Islet precursor cell (in vitro differentiated cells): ENCODE measurements at regions not wholly inside any gene's neighbourhood (a gene's known extent, or its start where the extent isn't known, plus 50 kb on each side); places are given as distances from the start of the nearest gene placed in this dataset.

Experiments used
- DNase-seq: peaks from one replicate; pipeline ENCODE4 v3.0.0-alpha.2; 2018

- no peak for DNase-seq
These were observed 179.4 kb downstream of the GATA3 start for GRCh38 chr10:8233832-8234259.

DNA sequence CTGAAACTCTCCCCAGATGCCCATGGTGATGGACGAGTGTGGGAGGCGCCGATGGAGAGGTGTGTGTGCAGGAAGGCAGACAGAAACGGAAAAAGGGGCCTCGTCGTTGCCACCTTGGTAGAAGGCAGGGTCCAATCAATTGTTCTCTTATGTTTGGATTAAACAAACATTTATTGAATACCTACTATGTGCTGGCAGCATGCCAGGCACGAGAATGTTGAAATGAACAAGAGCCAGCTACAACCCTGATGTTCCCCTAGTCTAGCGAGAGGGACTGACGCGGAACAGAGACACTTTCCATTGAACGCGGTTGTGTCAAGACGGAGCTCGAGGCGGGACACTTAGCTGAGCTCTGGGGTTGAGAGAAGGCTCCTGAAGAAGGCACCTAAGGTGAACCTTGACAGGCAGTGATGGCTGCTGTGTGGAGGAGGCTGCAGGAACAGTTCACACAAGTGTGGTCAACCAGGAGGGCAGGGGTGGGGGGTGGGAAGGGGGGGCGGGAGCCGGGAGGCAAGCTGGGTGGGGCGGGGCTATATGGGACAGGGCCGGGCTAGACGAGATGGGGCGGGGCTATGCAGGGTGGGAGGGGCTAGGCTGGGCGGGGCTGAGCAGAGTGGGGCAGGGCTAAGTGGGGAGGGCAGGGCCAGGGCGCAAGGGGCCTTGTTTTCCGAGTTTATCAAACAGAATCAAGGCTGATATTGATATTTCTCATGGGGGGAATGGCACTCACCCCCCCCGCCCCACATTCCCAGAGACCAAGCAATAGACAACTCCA lies 181.0 kb downstream of the GATA3 start:
- no peak for DNase-seq

- no peak for DNase-seq
These were observed 184.5 kb downstream of the GATA3 start for GRCh38 chr10:8238986-8239385.

DNA sequence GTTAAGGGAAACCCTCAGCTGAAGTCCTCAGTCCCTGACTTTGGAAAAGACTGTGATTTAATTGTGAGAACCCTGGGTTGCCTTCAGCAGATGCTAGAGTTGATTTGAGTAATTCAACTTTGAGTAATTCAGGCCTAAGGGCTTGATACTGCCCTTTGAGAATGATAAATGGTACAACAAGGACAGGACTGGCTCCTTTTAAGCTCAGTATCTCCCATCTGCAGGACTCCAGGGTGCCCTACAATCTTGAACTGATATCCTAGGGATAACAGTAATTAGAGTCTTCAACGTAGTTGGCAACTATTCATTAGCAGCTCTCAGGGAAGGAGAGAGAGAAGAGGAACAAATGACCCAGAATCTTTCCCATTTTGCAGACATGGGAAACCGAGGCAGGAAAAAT lies 186.4 kb downstream of the GATA3 start:
- DNase-seq = no peak

- no peak for DNase-seq
These were observed 187.9 kb downstream of the GATA3 start for GRCh38 chr10:8242295-8242872.

DNA sequence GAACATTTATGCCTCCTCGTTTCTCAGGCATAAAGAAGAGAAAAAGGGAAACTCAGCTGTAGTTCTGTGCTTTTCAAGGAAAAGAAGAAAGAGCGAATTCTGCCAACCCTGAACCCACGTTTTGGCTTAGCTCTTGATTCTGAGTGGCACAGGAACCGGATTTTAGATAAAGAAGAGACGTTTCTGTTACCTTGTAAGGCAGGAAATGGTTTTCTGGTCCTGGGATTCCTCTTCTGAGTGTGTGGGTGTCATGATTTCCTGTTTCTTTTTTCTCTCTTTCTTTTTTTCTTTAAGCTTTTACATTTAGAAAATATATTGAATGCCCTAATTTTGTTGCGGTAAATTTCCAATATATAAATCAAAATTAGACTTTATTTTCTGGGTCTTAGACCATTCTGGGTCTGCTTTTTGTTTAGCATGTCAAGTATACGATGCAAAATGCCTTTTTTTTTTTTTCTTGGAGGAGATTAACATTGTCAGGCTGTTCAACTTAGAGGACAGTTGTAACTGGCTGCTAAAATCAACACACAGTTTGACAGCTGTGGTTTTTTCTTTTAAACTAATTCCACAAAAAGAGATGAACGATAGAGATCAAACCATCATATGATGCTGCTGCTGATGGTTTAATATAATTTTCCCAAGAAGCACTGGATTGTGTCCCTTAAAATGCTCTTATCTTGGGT lies 190.8 kb downstream of the GATA3 start:
- no peak for DNase-seq

DNA sequence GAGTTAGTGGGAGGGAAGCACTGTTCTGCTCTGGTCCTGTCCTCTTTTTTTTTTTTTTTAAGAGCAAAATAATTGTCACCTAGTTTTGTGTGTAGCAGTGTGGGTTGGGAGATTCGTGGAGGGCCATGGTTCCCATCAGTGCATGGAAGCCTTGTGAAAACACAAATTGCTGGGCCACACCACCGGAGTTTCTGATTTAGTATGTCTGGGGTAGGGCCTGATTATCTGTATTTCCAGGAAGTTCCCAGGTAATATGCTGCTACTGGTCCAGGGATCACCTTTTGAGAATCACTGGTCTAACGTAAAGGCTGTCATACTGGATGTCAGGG lies 191.3 kb downstream of the GATA3 start:
- no peak for DNase-seq

GRCh38 chr10:8246548-8246947 lies 192.1 kb downstream of the GATA3 start:
- no peak for DNase-seq

DNA sequence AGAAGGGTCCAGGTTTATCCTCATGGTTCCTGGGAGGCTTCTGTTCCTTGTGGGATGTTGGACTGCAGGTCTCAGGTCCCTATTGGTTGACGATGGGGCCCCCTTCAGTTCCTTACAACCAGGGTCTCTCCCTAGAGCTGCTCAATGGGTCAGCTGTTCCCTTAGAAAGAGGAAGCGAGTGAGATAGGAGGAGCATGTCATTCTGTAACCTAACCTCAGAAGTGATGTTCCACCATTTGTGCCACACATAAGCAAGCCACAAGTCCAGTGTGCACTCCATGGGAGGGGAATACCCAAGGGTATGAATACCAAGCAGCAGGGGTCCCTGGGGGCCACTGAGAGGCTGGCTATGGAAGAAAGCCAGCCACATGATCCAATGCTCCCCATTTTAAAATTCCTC lies 192.7 kb downstream of the GATA3 start:
- DNase-seq = no peak

- no peak for DNase-seq
These were observed 194.4 kb downstream of the GATA3 start for GRCh38 chr10:8248868-8249267.

DNA sequence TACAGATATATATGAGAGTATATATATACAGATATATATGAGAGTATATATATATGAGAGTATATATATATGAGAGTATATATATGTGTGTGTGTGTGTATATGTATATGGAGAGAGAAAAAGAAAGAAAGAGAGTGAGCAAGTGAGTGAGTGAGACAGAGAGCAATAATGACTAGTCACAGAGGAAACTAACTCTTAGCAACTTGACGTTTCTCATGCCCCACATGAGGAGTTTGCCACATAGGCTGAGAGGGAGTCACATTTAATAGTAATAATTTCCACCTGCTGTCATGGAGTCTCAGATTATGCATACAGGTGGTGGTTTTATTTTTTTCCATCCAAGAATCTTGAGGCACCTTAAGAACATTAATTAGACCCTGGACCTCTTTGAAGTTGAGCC lies 199.9 kb downstream of the GATA3 start:
- DNase-seq = no peak

- no peak for DNase-seq
These were observed 200.8 kb downstream of the GATA3 start for GRCh38 chr10:8255301-8255700.

GRCh38 chr10:8260645-8261044 lies 206.2 kb downstream of the GATA3 start:
- no peak for DNase-seq

DNA sequence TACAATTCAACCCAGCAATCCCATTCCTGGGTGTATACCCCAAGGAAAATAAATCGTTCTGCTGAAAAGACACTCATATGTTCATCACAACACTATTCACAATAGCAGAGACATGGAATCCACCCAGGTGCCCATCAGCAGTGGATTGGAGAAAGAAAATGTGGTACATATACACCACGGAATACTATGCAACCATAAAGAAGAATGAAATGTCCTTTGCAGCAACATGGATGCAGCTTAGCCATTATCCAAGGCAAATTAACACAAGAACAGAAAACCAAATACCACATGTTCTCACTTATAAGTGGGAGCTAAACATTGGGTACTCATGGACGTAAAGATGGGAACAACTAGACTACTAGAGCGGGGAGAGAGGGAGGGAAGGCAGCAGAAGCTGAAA lies 207.8 kb downstream of the GATA3 start:
- DNase-seq = no peak

DNA sequence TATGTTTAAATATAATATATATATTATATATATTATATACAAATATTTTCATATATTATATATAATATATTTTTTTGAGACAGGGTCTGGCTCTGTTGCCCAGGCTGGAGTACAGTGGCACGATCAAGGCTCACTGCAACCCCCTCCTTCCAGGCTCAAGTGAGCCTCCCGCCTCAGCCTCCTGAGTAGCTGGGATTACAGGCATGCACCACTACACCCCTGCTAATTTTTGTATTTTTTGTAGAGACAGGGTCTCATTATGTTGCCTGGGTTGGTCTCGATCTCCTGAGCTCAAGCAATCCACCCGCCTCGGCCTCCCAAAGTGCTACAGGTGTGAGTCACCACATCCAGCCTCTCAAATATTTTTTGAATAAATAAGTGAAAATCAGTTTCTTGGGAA lies 215.5 kb downstream of the GATA3 start:
- DNase-seq = no peak

DNA sequence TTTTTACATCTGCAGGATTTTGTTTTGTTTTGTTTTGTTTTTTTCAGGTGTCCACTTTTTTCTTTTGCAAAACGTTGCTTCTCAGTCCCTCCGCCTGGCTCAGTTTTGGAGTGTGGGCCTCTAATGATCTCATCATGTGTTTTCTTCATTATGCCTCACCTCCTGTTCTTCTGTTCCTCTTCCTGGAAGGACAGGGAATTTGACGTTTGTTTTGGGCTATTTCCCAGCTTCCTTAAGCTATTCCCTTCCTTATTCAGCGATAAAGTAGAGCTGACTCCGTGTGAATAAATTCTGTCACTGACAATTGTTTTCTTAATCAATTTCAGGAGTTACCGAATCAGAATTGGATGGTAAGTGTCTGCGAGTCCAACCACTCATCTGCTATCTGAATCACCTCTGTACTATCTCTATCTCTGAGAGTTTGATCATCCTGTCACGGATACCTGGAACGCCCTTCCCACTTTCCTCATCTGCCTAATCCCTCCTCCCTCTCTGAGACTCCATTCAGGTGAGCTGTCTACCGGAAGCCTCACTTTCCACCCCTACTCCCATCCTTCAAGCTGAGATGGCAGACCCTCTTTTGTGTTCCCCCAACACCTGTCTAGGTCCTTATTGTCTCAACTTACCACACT lies 218.4 kb downstream of the GATA3 start:
- DNase-seq = no peak

- DNase-seq = no peak
These were observed 219.3 kb downstream of the GATA3 start for GRCh38 chr10:8273749-8274148.

- DNase-seq = no peak
These were observed 221.4 kb downstream of the GATA3 start for GRCh38 chr10:8275911-8276310.

DNA sequence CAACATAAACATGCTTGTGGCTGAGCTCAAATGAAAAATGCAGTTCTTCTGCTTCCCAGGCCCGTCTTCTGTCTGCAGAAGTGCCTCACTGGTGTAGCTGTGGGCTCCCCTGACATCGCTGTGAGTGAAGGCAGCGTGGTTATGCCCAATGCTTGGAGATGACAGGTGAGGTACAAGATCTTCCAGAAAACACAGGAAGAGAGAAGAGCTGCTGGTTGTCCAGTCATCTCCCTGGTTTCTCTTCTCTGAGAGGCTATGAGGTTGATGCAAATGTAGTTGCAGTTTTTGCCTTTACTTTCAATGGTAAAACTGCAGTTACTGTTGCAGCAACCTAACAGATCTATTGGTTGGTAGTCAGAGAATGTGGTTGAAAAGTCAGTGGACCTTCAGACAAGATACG lies 223.6 kb downstream of the GATA3 start:
- no peak for DNase-seq

GRCh38 chr10:8279598-8279997 lies 225.1 kb downstream of the GATA3 start:
- peak; percentile 90 for DNase-seq

GRCh38 chr10:8280946-8281345 lies 226.5 kb downstream of the GATA3 start:
- no peak for DNase-seq

GRCh38 chr10:8282340-8282739 lies 227.9 kb downstream of the GATA3 start:
- no peak for DNase-seq

DNA sequence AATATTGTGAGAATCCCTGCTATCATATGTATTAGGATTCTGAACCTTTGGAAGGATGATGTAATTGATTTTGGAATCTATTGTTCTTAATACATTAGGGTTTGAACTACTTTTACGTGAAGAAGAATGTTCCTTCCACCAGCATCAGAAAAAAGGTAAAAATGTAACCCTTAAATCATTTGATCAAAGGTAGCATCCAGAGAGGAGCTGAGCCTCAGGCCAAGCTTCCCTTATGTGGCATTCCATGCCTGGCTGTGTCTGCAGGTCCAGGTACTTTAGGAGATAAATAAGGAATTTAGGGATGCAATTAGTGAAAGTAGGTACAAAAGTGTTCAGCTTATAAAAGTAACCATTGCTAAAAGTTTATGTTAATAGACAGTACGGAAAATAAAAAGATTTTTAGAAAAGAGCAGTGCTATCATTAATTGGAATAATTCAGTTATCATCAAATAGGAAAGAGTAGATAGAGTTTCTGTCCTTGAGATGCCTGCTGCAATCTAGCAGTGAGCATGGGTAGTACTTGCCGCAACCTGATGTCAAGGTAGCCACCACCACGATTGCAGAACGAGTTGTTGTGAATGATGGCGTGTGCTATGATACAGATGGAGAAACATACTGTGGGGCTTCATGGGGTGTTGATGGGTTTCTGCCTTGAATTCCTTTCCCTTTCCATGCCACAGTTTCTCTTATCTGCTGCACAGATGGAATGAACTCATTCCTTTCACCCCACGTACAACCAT lies 228.8 kb downstream of the GATA3 start:
- DNase-seq = no peak
